Endometrial microvascular endothelial cells (primary cell): ENCODE measurements at regions not wholly inside any gene's neighbourhood (a gene's known extent, or its start where the extent isn't known, plus 50 kb on each side); places are given as distances from the start of the nearest gene placed in this dataset.

Experiments used
- in situ Hi-C: cut with HindIII; loops from 2 replicates; pipeline ENCODE4 v1.10.0; 2017; ENCODE audit warnings: low sequenced_read_pairs, low pct_unique_long_range_greater_than_20kb; ENCODE audit errors: inconsistent ontology term

DNA sequence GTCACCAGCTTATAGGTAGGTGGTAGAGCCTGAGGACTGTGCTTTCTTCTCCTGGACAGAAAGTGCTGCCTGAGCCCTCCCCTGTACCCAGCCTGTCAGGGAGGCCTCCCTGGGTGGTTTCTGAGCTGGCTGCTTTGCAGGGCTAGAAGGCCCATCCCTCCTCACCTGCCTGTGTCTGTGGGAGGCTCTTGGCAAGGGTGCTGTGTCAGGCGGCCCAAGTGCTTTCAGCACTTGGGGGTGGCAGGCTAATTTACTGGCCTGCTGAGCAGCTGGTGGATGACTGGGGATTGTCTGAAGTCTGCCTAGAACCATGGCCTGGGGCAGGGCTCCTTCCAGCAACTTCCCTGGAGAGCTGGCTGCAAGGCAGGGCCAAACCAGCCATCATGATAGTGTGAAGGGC is 139.0 kb upstream of the NAV2 start:
- in situ Hi-C loops: loop anchor here (25.0 kb wide), 1 partner anchor 314 kb away; no protein-coding TSS in a partner anchor

- in situ Hi-C loops: loop anchor here (25.0 kb wide), 1 partner anchor 315 kb away; no protein-coding TSS in a partner anchor
These were observed 140.7 kb upstream of the NAV2 start for GRCh38 chr11:19571906-19572305.

- in situ Hi-C loops: loop anchor here (25.0 kb wide), 1 partner anchor 316 kb away; no protein-coding TSS in a partner anchor
These were observed 141.7 kb upstream of the NAV2 start for GRCh38 chr11:19570889-19571288.

GRCh38 chr11:19567996-19568395 is 144.6 kb upstream of the NAV2 start:
- in situ Hi-C loops: loop anchor here (25.0 kb wide), 1 partner anchor 319 kb away; no protein-coding TSS in a partner anchor

- in situ Hi-C loops: loop anchor here (25.0 kb wide), 1 partner anchor 321 kb away; no protein-coding TSS in a partner anchor
These were observed 145.9 kb upstream of the NAV2 start for GRCh38 chr11:19566583-19567379.

DNA sequence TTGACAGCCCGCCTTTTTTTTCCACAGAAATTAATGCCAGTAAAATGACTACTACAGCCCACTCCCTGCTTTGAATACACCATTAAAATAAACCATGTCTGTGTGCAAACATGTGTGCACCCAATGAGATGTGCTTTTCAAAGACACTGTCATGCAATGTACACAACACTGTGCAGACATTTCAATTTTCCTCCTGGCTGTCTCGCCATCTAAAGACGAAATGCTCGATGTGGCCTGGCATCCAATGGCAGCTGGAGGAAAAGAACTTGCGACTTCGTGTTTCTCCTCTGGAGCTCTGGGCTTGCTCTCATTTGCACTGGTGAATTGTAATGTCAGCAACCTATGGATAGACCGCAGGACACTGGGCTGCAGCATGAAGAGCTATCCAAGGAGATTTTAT is 147.0 kb upstream of the NAV2 start:
- in situ Hi-C loops: loop anchor here (25.0 kb wide), 1 partner anchor 322 kb away; no protein-coding TSS in a partner anchor

GRCh38 chr11:19562156-19562555 is 150.5 kb upstream of the NAV2 start:
- in situ Hi-C loops: loop anchor here (25.0 kb wide), 1 partner anchor 325 kb away; no protein-coding TSS in a partner anchor

DNA sequence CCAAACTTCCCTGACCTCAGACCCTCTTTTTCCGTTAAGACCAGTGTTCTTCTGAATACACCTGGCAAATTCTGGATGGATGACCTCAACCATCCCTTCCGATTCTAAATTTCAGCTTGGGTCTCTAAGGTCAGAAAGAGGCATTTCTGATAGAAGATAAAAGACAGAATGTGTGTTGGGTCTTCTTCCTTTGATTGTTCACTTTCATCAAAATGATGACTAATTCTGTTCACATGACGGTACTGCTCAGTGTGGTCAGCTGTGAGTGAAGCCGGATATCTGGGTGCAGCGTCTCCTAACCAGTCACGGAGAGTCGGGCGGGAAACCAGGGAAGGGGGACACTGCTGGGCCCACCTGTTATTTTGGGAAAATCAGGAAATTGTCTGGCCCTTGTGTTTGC is 151.6 kb upstream of the NAV2 start:
- in situ Hi-C loops: loop anchor here (25.0 kb wide), 1 partner anchor 326 kb away; no protein-coding TSS in a partner anchor

DNA sequence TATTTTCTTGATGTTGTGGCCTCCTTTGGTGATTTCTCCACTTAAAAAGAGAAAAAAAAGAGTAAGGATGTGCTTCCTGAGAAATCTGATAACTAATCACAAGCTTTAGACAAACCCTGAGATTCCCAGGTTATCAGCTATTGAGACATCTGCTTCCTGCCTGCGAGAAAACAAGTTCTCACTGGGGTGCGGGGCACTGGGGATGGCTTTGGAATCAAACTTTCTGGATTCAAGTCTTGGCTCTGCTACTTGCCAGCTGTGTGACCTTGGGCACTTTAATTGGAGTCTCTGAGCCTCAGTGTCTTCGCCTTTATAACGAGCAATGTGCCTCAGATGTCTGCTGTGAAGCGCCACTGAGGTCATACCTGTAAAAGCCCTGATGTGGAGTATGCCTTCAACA is 152.5 kb upstream of the NAV2 start:
- in situ Hi-C loops: loop anchor here (25.0 kb wide), 1 partner anchor 327 kb away; no protein-coding TSS in a partner anchor

GRCh38 chr11:19559746-19560145 is 152.9 kb upstream of the NAV2 start:
- in situ Hi-C loops: loop anchor here (25.0 kb wide), 1 partner anchor 328 kb away; no protein-coding TSS in a partner anchor

DNA sequence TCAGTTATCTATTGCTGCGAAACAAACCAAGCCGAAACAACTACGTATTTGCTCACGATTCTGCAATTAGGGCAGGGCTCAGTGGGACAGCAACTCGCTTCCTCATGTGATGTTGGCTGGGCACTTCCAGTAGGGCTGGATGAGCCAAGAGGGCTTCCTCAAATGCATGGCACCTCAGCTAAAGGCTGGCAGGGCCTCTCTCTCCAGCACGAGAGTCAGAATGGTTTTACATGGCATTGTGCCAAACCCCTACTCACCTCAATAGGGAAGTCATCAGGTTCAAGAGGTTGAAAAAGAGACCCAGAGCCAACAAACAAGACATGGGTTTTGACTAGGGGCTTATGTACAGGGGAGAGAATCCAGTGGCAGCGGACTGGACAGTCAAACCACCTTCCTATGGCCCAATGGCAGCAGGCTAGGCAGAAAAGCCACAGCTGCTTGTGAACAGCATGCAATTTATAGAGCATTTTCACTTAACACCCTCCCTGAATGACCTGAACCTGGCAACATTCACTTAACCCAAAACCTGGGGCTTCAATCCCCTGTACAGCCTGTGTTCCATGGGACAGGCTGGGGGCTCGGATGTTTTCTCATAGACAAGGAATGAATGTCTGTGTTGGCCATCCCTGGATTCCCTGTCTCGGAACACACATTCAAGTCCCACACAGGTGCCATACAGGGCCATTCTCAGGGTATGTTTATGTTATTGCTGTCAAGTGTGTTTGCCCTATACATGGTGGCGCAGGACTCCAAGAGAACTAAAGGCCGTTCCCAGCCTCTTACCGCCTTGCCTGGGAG is 154.2 kb upstream of the NAV2 start:
- in situ Hi-C loops: loop anchor here (25.0 kb wide), 1 partner anchor 329 kb away; no protein-coding TSS in a partner anchor

- in situ Hi-C loops: loop anchor here (25.0 kb wide), 1 partner anchor 330 kb away; no protein-coding TSS in a partner anchor
These were observed 154.9 kb upstream of the NAV2 start for GRCh38 chr11:19557720-19558140.

- in situ Hi-C loops: loop anchor here (25.0 kb wide), 1 partner anchor 330 kb away; no protein-coding TSS in a partner anchor
These were observed 155.5 kb upstream of the NAV2 start for GRCh38 chr11:19557185-19557584.

DNA sequence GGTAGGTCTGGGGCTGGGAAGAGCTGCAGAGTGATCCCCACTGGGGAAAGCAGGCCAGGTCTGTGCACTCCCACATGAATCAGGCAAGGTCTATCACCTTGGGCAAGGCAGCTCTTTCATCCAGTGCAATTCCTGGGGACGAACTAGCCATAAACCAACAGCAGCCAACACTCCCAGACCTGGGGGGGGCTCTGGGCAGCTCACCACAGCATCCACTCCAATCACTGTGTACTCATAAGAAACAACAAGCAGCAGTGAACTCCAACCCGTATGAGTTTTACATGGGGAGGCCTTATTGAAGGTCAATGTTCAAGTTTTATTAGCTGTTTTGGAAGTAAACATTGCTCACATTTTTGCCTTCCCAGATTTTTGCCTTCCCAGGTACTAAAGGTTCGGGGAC is 157.4 kb upstream of the NAV2 start:
- in situ Hi-C loops: loop anchor here (25.0 kb wide), 1 partner anchor 332 kb away; no protein-coding TSS in a partner anchor

- in situ Hi-C loops: loop anchor here (25.0 kb wide), 1 partner anchor 333 kb away; no protein-coding TSS in a partner anchor
These were observed 158.8 kb upstream of the NAV2 start for GRCh38 chr11:19553683-19554333.

DNA sequence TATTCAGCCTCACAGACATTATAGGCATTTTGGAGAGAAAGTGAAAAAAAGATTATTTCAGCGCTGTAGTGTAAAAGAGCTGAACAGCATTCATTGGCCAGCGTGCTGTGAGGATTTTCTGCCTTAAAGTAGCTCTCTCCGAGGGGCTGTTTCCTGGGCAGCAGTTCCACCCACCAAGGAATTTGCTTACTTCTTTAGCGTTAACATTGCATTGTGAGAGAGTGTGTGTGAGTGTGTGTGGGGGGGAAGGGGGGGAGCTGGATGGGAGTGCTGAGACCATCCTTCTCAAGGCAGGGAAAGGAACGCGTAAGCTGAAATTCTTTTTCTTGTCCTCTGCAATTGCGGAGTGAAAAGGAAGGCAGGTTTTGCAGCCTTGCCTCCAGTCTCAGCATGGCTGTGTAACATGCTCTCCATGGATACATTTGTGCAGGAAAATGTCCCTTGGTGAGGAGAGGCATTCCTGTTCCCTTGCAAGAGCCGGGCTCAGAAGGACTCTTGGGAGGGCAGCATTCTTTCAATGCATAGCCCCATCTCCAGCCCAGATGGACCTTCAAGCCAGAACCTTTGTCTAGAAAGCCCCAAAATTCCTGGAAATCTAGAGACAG is 159.9 kb upstream of the NAV2 start:
- in situ Hi-C loops: loop anchor here (25.0 kb wide), 1 partner anchor 335 kb away; no protein-coding TSS in a partner anchor

GRCh38 chr11:19552161-19552560 is 160.5 kb upstream of the NAV2 start:
- in situ Hi-C loops: loop anchor here (25.0 kb wide), 1 partner anchor 335 kb away; no protein-coding TSS in a partner anchor

- in situ Hi-C loops: loop anchor here (25.0 kb wide), 1 partner anchor 336 kb away; no protein-coding TSS in a partner anchor
These were observed 161.2 kb upstream of the NAV2 start for GRCh38 chr11:19551457-19551856.
